Anterior cingulate cortex (tissue), 58 donors: ENCODE measurements at regions not wholly inside any gene's neighbourhood (a gene's known extent, or its start where the extent isn't known, plus 50 kb on each side); places are given as distances from the start of the nearest gene placed in this dataset.
"Not testable (repeated sequence)": the region's sequence is repeated elsewhere in the genome, so short reads cannot be mapped to it uniquely, and the experiment has no call there.

Source experiments
- DNase-seq, 58 donors: peaks; one replicate each; lab custom pipeline; 2025; lab: John Stamatoyannopoulos, UW

- not testable (repeated sequence) for DNase-seq
These were observed 222.0 kb downstream of the OTOP1 start for GRCh38 chr4:4004702-4005101.

- not testable (repeated sequence) for DNase-seq
These were observed 220.4 kb downstream of the OTOP1 start for GRCh38 chr4:4006356-4006755.

GRCh38 chr4:4019071-4019470 lies 207.7 kb downstream of the OTOP1 start:
- DNase-seq = not testable (repeated sequence)

- DNase-seq = not testable (repeated sequence)
These were observed 205.6 kb downstream of the OTOP1 start for GRCh38 chr4:4021161-4021560.

GRCh38 chr4:4026708-4027107 lies 200.0 kb downstream of the OTOP1 start:
- DNase-seq = not testable (repeated sequence)

GRCh38 chr4:4028752-4029151 lies 198.0 kb downstream of the OTOP1 start:
- DNase-seq = not testable (repeated sequence)

- DNase-seq = not testable (repeated sequence)
These were observed 196.2 kb downstream of the OTOP1 start for GRCh38 chr4:4030509-4030908.

GRCh38 chr4:4031446-4032135 lies 195.1 kb downstream of the OTOP1 start:
- not testable (repeated sequence) for DNase-seq

- not testable (repeated sequence) for DNase-seq
These were observed 194.4 kb downstream of the OTOP1 start for GRCh38 chr4:4032364-4032763.

GRCh38 chr4:4032801-4033605 lies 193.7 kb downstream of the OTOP1 start:
- not testable (repeated sequence) for DNase-seq

- DNase-seq = not testable (repeated sequence)
These were observed 189.2 kb downstream of the OTOP1 start for GRCh38 chr4:4037399-4038138.

GRCh38 chr4:4045823-4046222 lies 180.9 kb downstream of the OTOP1 start:
- DNase-seq = not testable (repeated sequence)

GRCh38 chr4:4046686-4047085 lies 180.0 kb downstream of the OTOP1 start:
- DNase-seq = not testable (repeated sequence)

- not testable (repeated sequence) for DNase-seq
These were observed 179.5 kb downstream of the OTOP1 start for GRCh38 chr4:4047202-4047601.

- not testable (repeated sequence) for DNase-seq
These were observed 178.5 kb downstream of the OTOP1 start for GRCh38 chr4:4048227-4048626.

- DNase-seq = not testable (repeated sequence)
These were observed 175.9 kb downstream of the OTOP1 start for GRCh38 chr4:4050781-4051180.

GRCh38 chr4:4052933-4053332 lies 173.8 kb downstream of the OTOP1 start:
- DNase-seq = not testable (repeated sequence)

- DNase-seq = not testable (repeated sequence)
These were observed 169.5 kb downstream of the OTOP1 start for GRCh38 chr4:4057226-4057625.

GRCh38 chr4:4084171-4084570 lies 142.6 kb downstream of the OTOP1 start:
- DNase-seq = not testable (repeated sequence)

- DNase-seq = not testable (repeated sequence)
These were observed 136.9 kb downstream of the OTOP1 start for GRCh38 chr4:4089716-4090419.
